Lower leg skin (tissue), 4 donors: ENCODE measurements at regions not wholly inside any gene's neighbourhood (a gene's known extent, or its start where the extent isn't known, plus 50 kb on each side); places are given as distances from the start of the nearest gene placed in this dataset.

Source experiments
- DNase-seq, 2 donors: peaks; one replicate each; pipeline ENCODE4 v3.0.0-alpha.2; 2019; ENCODE audit warnings: low spot score in 2 of 2
- H3K4me3 ChIP-seq: fragments of 200-600 bp; sonication (generic); 2 replicates; pipeline ENCODE4 v1.5.1; 2017; ENCODE audit warnings: mild to moderate bottlenecking, low read depth; ENCODE audit not compliant: poor library complexity, severe bottlenecking
- CTCF ChIP-seq, 3 donors: fragments of 450-650 bp; IDR thresholded peaks; one replicate each; pipeline ENCODE4 v1.5.1; 2016; ENCODE audit warnings: antibody characterized with exemption in 3 of 3, mild to moderate bottlenecking in 3 of 3, moderate library complexity in 2 of 3
- POLR2A ChIP-seq, 2 donors: fragments of 450-650 bp; IDR thresholded peaks; one replicate each; pipeline ENCODE4 v1.6.1; 2016 to 2017; ENCODE audit warnings: antibody characterized with exemption in 2 of 2, mild to moderate bottlenecking in 1 of 2, moderate library complexity in 1 of 2
- WGBS, 2 donors: methylation state at CpG; one replicate each; pipeline ENCODE4 v1.1.5; 2018; 5-methylcytosine and 5-hydroxymethylcytosine counted together
- intact Hi-C: fragments of 100-400 bp; cut with DNase I; formaldehyde crosslinking; loops from one replicate; pipeline ENCODE4 v1.15.0; 2023; ENCODE audit warnings: low total_unique reads

GRCh38 chr17:13977837-13978236, 91.5 kb upstream of the COX10 start:
- TF ChIP-seq POLR2A (IDR thresholded peaks at IDR 0.05): no peak
- TF ChIP-seq CTCF (IDR thresholded peaks at IDR 0.05): no peak
- 96 to 97% methylated on average over 1 of the region's 1 CpG for WGBS, 2 donors
- no peak overlapping the region for H3K4me3 ChIP-seq
- intact Hi-C loops: no loop called here
- DNase-seq: no peak

- TF ChIP-seq CTCF (IDR thresholded peaks at IDR 0.05): no peak
- TF ChIP-seq POLR2A (IDR thresholded peaks at IDR 0.05): no peak
- no peak for DNase-seq
- H3K4me3 ChIP-seq: no peak overlapping the region
- 93 to 95% methylated on average over 1 of the region's 1 CpG for WGBS, 2 donors
- intact Hi-C loops: no loop called here
Observed at GRCh38 chr17:13978478-13978877, 90.8 kb upstream of the COX10 start.

- DNase-seq: no peak
- WGBS, 2 donors: 36 to 47% methylated on average over 3 of the region's 3 CpGs
- no peak for TF ChIP-seq CTCF (IDR thresholded peaks at IDR 0.05)
- no peak for TF ChIP-seq POLR2A (IDR thresholded peaks at IDR 0.05)
- H3K4me3 ChIP-seq: no peak overlapping the region
- intact Hi-C loops: no loop called here
Observed at GRCh38 chr17:13981881-13982280, 87.4 kb upstream of the COX10 start.

- TF ChIP-seq POLR2A (IDR thresholded peaks at IDR 0.05) (no peak), CTCF (IDR thresholded peaks at IDR 0.05) (no peak)
- H3K4me3 ChIP-seq: no peak overlapping the region
- no peak for DNase-seq
- WGBS, 2 donors: 55 to 57% methylated on average over 6 of the region's 6 CpGs
- intact Hi-C loops: no loop called here
Observed at GRCh38 chr17:13984956-13985355, 84.3 kb upstream of the COX10 start.

GRCh38 chr17:13986855-13987254, 82.4 kb upstream of the COX10 start:
- intact Hi-C loops: no loop called here
- DNase-seq: no peak
- 77 to 83% methylated on average over 4 of the region's 4 CpGs for WGBS, 2 donors
- TF ChIP-seq CTCF (IDR thresholded peaks at IDR 0.05) (no peak), POLR2A (IDR thresholded peaks at IDR 0.05) (no peak)
- H3K4me3 ChIP-seq: no peak overlapping the region

- no peak for DNase-seq
- TF ChIP-seq CTCF (IDR thresholded peaks at IDR 0.05): no peak
- no peak for TF ChIP-seq POLR2A (IDR thresholded peaks at IDR 0.05)
- 80 to 82% methylated on average over 4 of the region's 4 CpGs for WGBS, 2 donors
- H3K4me3 ChIP-seq: no peak overlapping the region
- intact Hi-C loops: no loop called here
Observed at GRCh38 chr17:13989138-13989537, 80.2 kb upstream of the COX10 start.
